ENCODE measurements at regions not wholly inside any gene's neighbourhood (a gene's known extent, or its start where the extent isn't known, plus 50 kb on each side); places are given as distances from the start of the nearest gene placed in this dataset.

GRCh38 chrX:63922221-63922620 lies 137.2 kb upstream of the ARHGEF9 start:
- Histone ChIP-seq H3K27me3 (ENCODE audit: low read depth) (no peaks in the 10 kb centered on the region), H3K9me3 (no peaks in the 10 kb centered on the region), H3K27ac (no peak overlapping the region), H3K4me1 (no peaks in the 10 kb centered on the region), H3K36me3 (no peaks in the 10 kb centered on the region), H3K4me3 (no peak overlapping the region)
- intact Hi-C loops (cut with DNase I): no loop called here
- DNase-seq (no peak), ATAC-seq (no peak)
- TF ChIP-seq CTCF (IDR thresholded peaks at IDR 0.05): no peak

DNA sequence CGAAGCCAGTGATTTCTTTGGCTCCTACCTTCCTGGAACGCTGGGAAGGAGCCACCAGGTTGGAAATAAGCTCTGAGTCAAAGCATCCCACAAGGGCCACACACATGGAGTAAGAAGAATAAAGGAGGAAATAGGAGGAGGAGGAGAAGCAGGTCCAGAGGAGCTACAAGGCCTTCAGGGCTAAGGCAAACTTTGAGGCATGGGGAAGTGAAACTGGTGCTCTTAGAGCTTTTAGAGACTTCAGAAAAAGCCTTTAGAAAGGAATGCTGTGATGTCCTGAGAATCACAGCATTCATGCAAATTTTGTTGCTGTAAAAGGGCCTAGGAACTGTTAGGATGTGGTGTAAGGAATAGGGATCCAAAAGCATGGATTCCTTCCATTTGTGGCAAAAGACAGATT lies 135.9 kb upstream of the ARHGEF9 start:
- no peak for DNase-seq
- no peak for ATAC-seq
- Histone ChIP-seq H3K36me3 (no peaks in the 10 kb centered on the region), H3K4me3 (no peak overlapping the region), H3K27me3 (ENCODE audit: low read depth) (no peaks in the 10 kb centered on the region), H3K9me3 (no peaks in the 10 kb centered on the region), H3K4me1 (no peaks in the 10 kb centered on the region), H3K27ac (no peak overlapping the region)
- intact Hi-C loops (cut with DNase I): no loop called here
- no peak for TF ChIP-seq CTCF (IDR thresholded peaks at IDR 0.05)

DNA sequence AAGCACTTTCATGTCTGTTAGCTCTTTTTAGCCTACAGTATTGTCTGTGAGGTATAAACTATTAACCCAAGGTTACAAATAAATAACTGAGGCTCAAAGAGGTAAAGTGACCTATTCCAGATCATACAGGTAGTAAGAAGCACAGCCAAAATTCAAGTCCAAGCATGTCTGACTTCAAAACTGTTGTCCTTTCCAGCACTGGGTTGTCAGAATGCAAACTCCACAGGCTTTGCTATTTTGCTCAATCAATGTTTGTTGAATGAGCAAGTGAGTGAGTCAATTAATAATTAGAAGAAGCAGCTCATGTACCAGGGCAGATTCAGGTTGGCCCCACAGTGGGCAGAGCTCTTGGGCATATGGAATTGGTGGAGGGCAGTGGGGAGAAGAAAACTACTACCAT lies 134.1 kb upstream of the ARHGEF9 start:
- no peaks in the 10 kb centered on the region for H3K36me3 ChIP-seq
- DNase-seq: no peak
- no peaks in the 10 kb centered on the region for H3K27me3 ChIP-seq (ENCODE audit: low read depth)
- no peak overlapping the region for H3K27ac ChIP-seq
- H3K4me3 ChIP-seq: no peak overlapping the region
- ATAC-seq: no peak
- H3K9me3 ChIP-seq: no peaks in the 10 kb centered on the region
- intact Hi-C loops (cut with DNase I): no loop called here
- H3K4me1 ChIP-seq: no peaks in the 10 kb centered on the region
- TF ChIP-seq CTCF (IDR thresholded peaks at IDR 0.05): no peak

DNA sequence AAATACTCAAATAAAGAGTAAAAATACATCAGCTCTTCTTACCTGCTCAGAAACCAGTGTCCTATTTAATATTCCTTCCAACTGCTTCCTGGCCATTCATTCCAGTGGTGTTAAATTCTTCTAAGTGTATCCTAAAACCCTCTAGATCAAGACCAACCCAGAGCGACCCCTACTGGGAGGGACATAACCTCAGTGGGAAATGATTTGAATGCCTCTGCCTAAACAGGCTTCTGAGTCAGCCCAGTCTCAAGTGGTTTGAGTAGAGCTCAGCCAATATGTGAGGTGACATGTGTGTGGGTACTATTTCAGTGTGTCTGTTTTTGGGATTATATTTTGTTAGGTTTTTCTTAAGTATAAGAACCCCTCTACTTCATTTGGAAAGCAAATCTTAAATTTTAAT lies 133.6 kb upstream of the ARHGEF9 start:
- H3K9me3 ChIP-seq: peaks cover 3% of the 10 kb centered on the region
- no peak overlapping the region for H3K27ac ChIP-seq
- intact Hi-C loops (cut with DNase I): no loop called here
- DNase-seq: no peak
- no peaks in the 10 kb centered on the region for H3K4me1 ChIP-seq
- no peaks in the 10 kb centered on the region for H3K36me3 ChIP-seq
- ATAC-seq: no peak
- no peak for TF ChIP-seq CTCF (IDR thresholded peaks at IDR 0.05)
- no peak overlapping the region for H3K4me3 ChIP-seq
- no peaks in the 10 kb centered on the region for H3K27me3 ChIP-seq (ENCODE audit: low read depth)

- Histone ChIP-seq H3K9me3 (peaks cover 4% of the 10 kb centered on the region), H3K27ac (no peak overlapping the region)
- no peak for ATAC-seq
Observed at GRCh38 chrX:63917296-63917695, 132.3 kb upstream of the ARHGEF9 start.

More at GRCh38 chrX:63917296-63917695, 132.3 kb upstream of the ARHGEF9 start:
- no peaks in the 10 kb centered on the region for H3K4me1 ChIP-seq
- DNase-seq: no peak
- H3K4me3 ChIP-seq: no peak overlapping the region
- H3K36me3 ChIP-seq: no peaks in the 10 kb centered on the region
- intact Hi-C loops (cut with DNase I): no loop called here
- no peak for TF ChIP-seq CTCF (IDR thresholded peaks at IDR 0.05)
- no peaks in the 10 kb centered on the region for H3K27me3 ChIP-seq (ENCODE audit: low read depth)
